ENCODE measurements at regions not wholly inside any gene's neighbourhood (a gene's known extent, or its start where the extent isn't known, plus 50 kb on each side); places are given as distances from the start of the nearest gene placed in this dataset.

- TF ChIP-seq CTCF (IDR thresholded peaks at IDR 0.05): no peak
- no peaks in the 10 kb centered on the region for H3K4me1 Mint-ChIP-seq
- no peak overlapping the region for H3K27ac Mint-ChIP-seq
- DNase-seq: no peak
- no peaks in the 10 kb centered on the region for H3K36me3 Mint-ChIP-seq (ENCODE audit: low read depth)
- CTCF ChIA-PET: no interaction called here
- ATAC-seq (ENCODE audit: low read depth): no peak
- peaks cover 5% of the 10 kb centered on the region for H3K9me3 Mint-ChIP-seq
- intact Hi-C loops (cut with micrococcal nuclease): no loop called here
- POLR2A ChIA-PET: no interaction called here
- peaks cover 2% of the 10 kb centered on the region for H3K27me3 Mint-ChIP-seq
- no peak overlapping the region for H3K4me3 Mint-ChIP-seq
These were observed 214.0 kb upstream of the MPHOSPH6 start for GRCh38 chr16:82384017-82384416.

- no peaks in the 10 kb centered on the region for H3K4me1 Mint-ChIP-seq
- POLR2A ChIA-PET: no interaction called here
These were observed 212.5 kb upstream of the MPHOSPH6 start for GRCh38 chr16:82382521-82382920.

GRCh38 chr16:82379551-82379950, 209.5 kb upstream of the MPHOSPH6 start:
- no peak for TF ChIP-seq CTCF (IDR thresholded peaks at IDR 0.05)
- Mint-ChIP-seq H3K36me3 (ENCODE audit: low read depth) (no peaks in the 10 kb centered on the region), H3K9me3 (peaks cover 5% of the 10 kb centered on the region), H3K4me1 (no peaks in the 10 kb centered on the region), H3K4me3 (no peak overlapping the region), H3K27ac (no peak overlapping the region), H3K27me3 (peaks cover 2% of the 10 kb centered on the region)
- DNase-seq (no peak), ATAC-seq (ENCODE audit: low read depth) (no peak)
- CTCF ChIA-PET: no interaction called here
- intact Hi-C loops (cut with micrococcal nuclease): no loop called here
- POLR2A ChIA-PET: no interaction called here

More at GRCh38 chr16:82382521-82382920, 212.5 kb upstream of the MPHOSPH6 start:
- Mint-ChIP-seq H3K27me3 (peaks cover 2% of the 10 kb centered on the region), H3K9me3 (peaks cover 5% of the 10 kb centered on the region), H3K36me3 (ENCODE audit: low read depth) (no peaks in the 10 kb centered on the region), H3K27ac (no peak overlapping the region), H3K4me3 (no peak overlapping the region)
- no peak for DNase-seq
- no peak for TF ChIP-seq CTCF (IDR thresholded peaks at IDR 0.05)
- intact Hi-C loops (cut with micrococcal nuclease): no loop called here
- no peak for ATAC-seq (ENCODE audit: low read depth)
- CTCF ChIA-PET: no interaction called here

GRCh38 chr16:82373976-82374375, 204.0 kb upstream of the MPHOSPH6 start:
- CTCF ChIA-PET: no interaction called here
- Mint-ChIP-seq H3K27ac (no peak overlapping the region), H3K4me3 (no peak overlapping the region), H3K27me3 (no peaks in the 10 kb centered on the region), H3K9me3 (no peaks in the 10 kb centered on the region), H3K36me3 (ENCODE audit: low read depth) (no peaks in the 10 kb centered on the region), H3K4me1 (no peaks in the 10 kb centered on the region)
- POLR2A ChIA-PET: no interaction called here
- ATAC-seq (ENCODE audit: low read depth) (no peak), DNase-seq (no peak)
- intact Hi-C loops (cut with micrococcal nuclease): no loop called here
- no peak for TF ChIP-seq CTCF (IDR thresholded peaks at IDR 0.05)

GRCh38 chr16:82370282-82370681, 200.3 kb upstream of the MPHOSPH6 start:
- ChIA-PET CTCF (no interaction called here), POLR2A (no interaction called here)
- Mint-ChIP-seq H3K4me1 (no peaks in the 10 kb centered on the region), H3K9me3 (no peaks in the 10 kb centered on the region), H3K4me3 (no peak overlapping the region), H3K27ac (no peak overlapping the region), H3K36me3 (ENCODE audit: low read depth) (no peaks in the 10 kb centered on the region), H3K27me3 (no peaks in the 10 kb centered on the region)
- no peak for TF ChIP-seq CTCF (IDR thresholded peaks at IDR 0.05)
- intact Hi-C loops (cut with micrococcal nuclease): no loop called here
- ATAC-seq (ENCODE audit: low read depth) (no peak), DNase-seq (no peak)
